NB4 (cell line): ENCODE measurements at regions not wholly inside any gene's neighbourhood (a gene's known extent, or its start where the extent isn't known, plus 50 kb on each side); places are given as distances from the start of the nearest gene placed in this dataset.

Experiments used
- POLR2A ChIP-seq: IDR thresholded peaks from 2 replicates; pipeline ENCODE4 v1.6.1; 2011; ENCODE audit warnings: mild to moderate bottlenecking; ENCODE audit not compliant: insufficient read length; ENCODE audit errors: extremely low read depth
- TF ChIP-seq, protein P1 (sequence below): IDR thresholded peaks from one replicate; pipeline ENCODE4 v1.5.1; 2012; ENCODE audit warnings: low read depth, low read length

DNA sequence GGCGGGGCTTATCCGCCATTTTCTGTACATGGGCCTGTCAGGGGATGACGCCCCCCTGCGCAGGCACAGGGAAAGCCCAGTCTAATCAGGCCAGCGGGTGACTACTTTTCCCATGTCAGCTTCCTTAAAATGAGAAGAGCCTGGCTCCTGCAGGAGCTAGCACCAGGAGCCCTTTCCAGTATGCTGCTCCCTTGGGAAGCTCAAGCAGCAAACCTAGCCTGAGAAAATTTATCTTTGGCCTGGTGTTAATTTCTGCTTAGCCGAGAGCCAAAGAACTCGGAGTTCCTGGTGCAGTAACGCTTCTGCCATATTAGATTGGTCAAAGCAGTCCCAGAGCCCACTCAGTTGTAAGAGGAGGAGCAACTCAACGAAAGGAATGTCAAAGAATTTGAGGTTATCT is 239.0 kb upstream of the PHYHIPL start:
- TF ChIP-seq, protein P1, sequence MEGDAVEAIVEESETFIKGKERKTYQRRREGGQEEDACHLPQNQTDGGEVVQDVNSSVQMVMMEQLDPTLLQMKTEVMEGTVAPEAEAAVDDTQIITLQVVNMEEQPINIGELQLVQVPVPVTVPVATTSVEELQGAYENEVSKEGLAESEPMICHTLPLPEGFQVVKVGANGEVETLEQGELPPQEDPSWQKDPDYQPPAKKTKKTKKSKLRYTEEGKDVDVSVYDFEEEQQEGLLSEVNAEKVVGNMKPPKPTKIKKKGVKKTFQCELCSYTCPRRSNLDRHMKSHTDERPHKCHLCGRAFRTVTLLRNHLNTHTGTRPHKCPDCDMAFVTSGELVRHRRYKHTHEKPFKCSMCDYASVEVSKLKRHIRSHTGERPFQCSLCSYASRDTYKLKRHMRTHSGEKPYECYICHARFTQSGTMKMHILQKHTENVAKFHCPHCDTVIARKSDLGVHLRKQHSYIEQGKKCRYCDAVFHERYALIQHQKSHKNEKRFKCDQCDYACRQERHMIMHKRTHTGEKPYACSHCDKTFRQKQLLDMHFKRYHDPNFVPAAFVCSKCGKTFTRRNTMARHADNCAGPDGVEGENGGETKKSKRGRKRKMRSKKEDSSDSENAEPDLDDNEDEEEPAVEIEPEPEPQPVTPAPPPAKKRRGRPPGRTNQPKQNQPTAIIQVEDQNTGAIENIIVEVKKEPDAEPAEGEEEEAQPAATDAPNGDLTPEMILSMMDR: no peak
- no peak for TF ChIP-seq POLR2A
